GM23338 (cell line): ENCODE measurements at regions not wholly inside any gene's neighbourhood (a gene's known extent, or its start where the extent isn't known, plus 50 kb on each side); places are given as distances from the start of the nearest gene placed in this dataset.

Experiments
- EZH2 ChIP-seq: fragments of 200-600 bp; sonication (generic); IDR thresholded peaks from one replicate; pipeline ENCODE4 v1.8.0; 2017; ENCODE audit warnings: antibody characterized with exemption, mild to moderate bottlenecking, low read depth; ENCODE audit not compliant: unreplicated experiment
- EZH2phosphoT487 ChIP-seq: fragments of 200-600 bp; sonication (generic); IDR thresholded peaks from one replicate; pipeline ENCODE4 v1.8.1; 2018; ENCODE audit warnings: antibody characterized with exemption; ENCODE audit not compliant: unreplicated experiment
- POLR2AphosphoS5 ChIP-seq: IDR thresholded peaks from 2 replicates; pipeline ENCODE4 v1.6.1; 2016; ENCODE audit warnings: antibody characterized with exemption, low read depth
- REST ChIP-seq: IDR thresholded peaks from one replicate; pipeline ENCODE4 v1.6.1; 2018; ENCODE audit warnings: antibody characterized with exemption; ENCODE audit not compliant: unreplicated experiment
- STAT1 ChIP-seq: IDR thresholded peaks from one replicate; pipeline ENCODE4 v1.6.1; 2016; ENCODE audit warnings: antibody characterized with exemption; ENCODE audit not compliant: unreplicated experiment
- ZNF331 ChIP-seq: fragments of 250-450 bp; sonication (Bioruptor Pico); IDR thresholded peaks from 2 replicates; pipeline ENCODE4 v1.5.0; 2020; ENCODE audit warnings: low read depth, mild to moderate bottlenecking, moderate library complexity
- TF ChIP-seq, protein P1 (sequence below), 2 experiments: fragments of 200-600 bp in 1 of 2; sonication (generic) in 1 of 2; conservative IDR thresholded peaks; 2 replicates each; pipeline versions ENCODE4 v1.5.1 to v1.6.1; 2016 to 2017; ENCODE audit warnings: antibody characterized with exemption in 2 of 2, low read depth in 2 of 2, mild to moderate bottlenecking in 2 of 2, moderate library complexity in 1 of 2

GRCh38 chr2:3037196-3038194, 340.1 kb downstream of the EIPR1 start:
- TF ChIP-seq, protein P1, sequence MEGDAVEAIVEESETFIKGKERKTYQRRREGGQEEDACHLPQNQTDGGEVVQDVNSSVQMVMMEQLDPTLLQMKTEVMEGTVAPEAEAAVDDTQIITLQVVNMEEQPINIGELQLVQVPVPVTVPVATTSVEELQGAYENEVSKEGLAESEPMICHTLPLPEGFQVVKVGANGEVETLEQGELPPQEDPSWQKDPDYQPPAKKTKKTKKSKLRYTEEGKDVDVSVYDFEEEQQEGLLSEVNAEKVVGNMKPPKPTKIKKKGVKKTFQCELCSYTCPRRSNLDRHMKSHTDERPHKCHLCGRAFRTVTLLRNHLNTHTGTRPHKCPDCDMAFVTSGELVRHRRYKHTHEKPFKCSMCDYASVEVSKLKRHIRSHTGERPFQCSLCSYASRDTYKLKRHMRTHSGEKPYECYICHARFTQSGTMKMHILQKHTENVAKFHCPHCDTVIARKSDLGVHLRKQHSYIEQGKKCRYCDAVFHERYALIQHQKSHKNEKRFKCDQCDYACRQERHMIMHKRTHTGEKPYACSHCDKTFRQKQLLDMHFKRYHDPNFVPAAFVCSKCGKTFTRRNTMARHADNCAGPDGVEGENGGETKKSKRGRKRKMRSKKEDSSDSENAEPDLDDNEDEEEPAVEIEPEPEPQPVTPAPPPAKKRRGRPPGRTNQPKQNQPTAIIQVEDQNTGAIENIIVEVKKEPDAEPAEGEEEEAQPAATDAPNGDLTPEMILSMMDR (conservative IDR thresholded peaks at IDR 0.05; ENCODE audit: low read depth in 2 of 2) = no peak
- TF ChIP-seq EZH2phosphoT487 (no peak), EZH2 (no peak), POLR2AphosphoS5 (no peak), ZNF331 (CRISPR knock-in tag) (no peak), STAT1 (no peak), REST (no peak)
